ENCODE measurements at regions not wholly inside any gene's neighbourhood (a gene's known extent, or its start where the extent isn't known, plus 50 kb on each side); places are given as distances from the start of the nearest gene placed in this dataset.

GRCh38 chr18:45384962-45385315 lies 230.3 kb upstream of the SLC14A2 start:
- no peak for DNase-seq

- no peak for DNase-seq
Observed at GRCh38 chr18:45386041-45386655, 229.1 kb upstream of the SLC14A2 start.

DNA sequence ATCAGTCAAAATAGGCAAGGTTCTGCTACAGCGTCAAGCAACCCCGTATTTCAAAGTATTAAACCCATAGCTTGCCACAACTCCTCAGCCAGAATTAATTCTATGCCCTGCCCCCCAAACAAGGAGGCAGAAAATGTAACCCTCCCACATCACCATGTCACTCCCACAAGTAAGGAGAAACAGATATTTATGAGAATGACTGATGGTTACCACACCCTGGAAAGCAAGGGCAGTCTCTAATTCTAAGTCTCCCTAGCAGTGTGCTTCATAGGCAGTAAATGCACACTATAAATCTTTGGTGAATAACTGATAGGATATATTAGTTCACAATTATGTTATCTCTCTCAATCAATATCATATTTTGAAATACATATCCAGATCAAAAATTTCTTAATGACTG lies 228.0 kb upstream of the SLC14A2 start:
- no peak for DNase-seq

DNA sequence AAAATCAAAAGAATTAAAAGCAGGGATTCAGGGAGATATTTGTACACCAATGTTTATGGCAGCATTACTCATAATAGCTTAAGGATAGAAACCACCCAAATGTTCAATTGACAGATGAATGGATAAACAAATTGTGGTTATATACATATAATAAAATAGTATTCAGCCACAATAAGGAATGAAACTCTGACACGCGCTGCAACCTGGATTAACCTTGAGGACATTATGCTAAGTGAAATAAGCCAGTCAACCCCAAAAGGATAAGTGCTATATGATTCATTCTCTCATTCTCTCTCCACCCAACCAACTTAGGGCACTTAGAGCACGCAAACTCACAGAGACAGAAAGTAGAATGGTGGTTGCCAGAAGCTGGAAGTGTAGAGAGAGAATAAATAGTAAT lies 216.8 kb upstream of the SLC14A2 start:
- no peak for DNase-seq

- no peak for DNase-seq
Observed at GRCh38 chr18:45399146-45399545, 216.1 kb upstream of the SLC14A2 start.

- DNase-seq, result no peak
Observed at GRCh38 chr18:45399643-45400042, 215.6 kb upstream of the SLC14A2 start.

GRCh38 chr18:45402485-45403056 lies 212.7 kb upstream of the SLC14A2 start:
- DNase-seq, result no peak

DNA sequence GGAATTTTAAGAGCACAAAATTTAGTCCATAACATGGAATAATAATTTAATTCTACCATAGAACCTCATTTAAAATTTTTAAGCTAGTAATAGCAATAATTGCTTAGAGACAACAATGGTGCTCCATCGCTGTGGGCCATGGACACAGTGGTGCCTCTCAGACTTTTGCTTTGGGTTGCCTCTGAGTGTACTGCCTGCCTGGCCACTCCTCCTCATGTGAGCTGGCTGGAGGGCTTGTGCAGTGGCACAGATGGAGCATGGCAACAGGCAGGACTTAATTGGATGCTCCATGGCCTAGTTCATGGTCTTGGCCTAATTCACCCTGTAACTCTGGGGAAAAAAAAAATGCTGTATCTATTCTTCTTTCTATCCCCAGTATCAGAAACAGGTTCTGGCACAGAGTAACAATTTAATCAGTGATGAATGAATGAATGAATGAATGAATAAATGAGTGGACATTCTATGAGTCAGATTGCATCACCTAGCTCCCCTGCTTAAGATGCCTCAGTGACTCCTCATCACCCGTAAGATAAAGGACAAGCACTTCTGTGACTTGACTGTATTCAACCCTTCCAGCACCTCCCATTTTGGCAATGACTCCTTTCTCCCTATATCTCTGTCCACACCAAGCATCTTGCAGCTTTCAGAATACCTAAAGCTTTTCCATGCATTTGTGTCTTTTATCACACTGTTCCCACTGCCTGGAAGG lies 211.8 kb upstream of the SLC14A2 start:
- DNase-seq, result no peak

GRCh38 chr18:45408218-45408617 lies 207.1 kb upstream of the SLC14A2 start:
- no peak for DNase-seq

GRCh38 chr18:45409971-45410370 lies 205.3 kb upstream of the SLC14A2 start:
- no peak for DNase-seq

GRCh38 chr18:45412577-45412976 lies 202.7 kb upstream of the SLC14A2 start:
- DNase-seq, result no peak

DNA sequence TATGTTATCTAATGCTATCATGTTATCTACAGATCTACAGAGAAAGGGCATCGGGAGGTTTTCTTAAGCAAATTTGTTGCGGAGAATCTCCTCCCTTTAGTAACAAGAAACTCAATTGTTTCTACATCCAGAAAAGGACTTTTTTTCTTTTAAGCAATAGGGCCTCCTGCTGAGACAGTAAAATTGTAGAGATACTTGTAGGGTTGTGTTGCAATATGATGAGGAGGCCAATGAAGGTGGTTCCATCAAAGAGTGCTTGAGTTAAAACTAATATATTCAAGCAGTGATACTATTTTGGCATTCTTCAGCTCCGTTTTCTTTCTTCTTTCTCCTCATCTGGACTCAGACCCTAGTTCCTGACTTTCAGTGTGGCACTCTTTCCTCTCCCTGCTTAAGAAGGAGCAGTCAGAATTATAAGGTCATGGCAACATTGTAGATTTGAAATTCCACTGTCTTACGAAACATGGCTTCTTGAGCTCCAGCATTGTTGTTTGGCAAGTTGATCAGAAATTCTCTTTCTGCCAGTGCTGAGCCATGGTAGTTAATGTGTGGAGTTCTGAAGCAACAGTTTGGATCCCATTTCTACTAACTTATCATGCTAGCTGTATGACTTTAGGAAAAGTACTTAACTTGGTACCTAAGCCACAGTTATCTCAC lies 202.0 kb upstream of the SLC14A2 start:
- DNase-seq, result no peak

GRCh38 chr18:45415614-45416013 lies 199.7 kb upstream of the SLC14A2 start:
- no peak for DNase-seq

DNA sequence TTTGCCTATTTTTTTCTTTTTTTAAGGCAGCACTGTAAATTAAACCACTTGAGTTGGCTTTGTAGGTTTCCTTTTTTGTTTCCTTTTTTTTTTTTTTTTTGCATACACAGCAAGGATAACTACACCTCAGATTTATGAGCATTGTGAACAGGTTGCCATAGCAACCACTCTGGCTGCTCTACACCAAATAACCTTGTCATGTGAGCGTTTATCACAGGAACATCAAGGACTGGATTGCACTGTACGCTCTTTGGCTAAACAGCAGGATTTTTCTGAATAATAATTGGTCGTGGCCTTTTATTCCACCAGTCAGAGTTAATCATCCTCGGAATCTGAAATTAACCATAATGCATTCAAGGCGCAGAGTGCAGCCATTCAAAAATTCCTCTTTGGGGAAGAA lies 199.1 kb upstream of the SLC14A2 start:
- DNase-seq, result no peak

DNA sequence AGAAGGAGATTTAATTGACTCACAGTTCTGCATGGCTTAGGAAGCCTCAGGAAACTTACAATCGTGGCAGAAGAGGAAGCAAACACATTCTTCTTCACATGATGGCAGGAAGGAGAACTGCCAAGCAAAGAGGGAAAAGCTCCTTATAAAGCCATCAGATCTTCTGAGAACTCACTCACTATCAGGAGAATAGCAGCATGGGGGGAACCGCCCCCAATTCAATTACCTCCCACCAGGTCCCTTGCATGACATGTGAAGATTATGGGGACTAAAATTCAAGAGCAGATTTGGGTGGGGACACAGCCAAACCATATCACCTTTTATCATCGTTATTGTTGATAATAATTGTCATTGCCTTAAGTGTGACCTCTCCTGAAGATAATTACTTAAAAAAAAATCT lies 197.9 kb upstream of the SLC14A2 start:
- no peak for DNase-seq

DNA sequence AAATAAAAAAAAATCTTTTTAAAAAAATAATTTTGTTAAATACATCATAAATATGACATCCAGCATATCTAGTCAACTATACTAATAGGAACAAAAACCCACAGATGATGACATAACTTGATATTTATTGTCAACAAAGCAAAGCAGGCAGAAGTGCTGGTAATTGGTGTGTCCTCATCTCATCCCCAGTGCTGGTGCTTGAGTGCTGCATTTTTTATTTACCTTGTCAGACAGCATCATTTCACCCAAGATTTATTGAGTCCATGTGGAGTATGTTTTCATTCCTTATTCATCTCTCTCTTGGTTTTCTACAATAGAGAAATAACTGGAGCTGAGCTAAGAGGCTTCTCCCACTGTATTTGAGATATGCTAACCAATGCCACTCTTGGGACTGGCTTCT lies 191.6 kb upstream of the SLC14A2 start:
- no peak for DNase-seq

GRCh38 chr18:45430041-45430440 lies 185.2 kb upstream of the SLC14A2 start:
- DNase-seq, result no peak

DNA sequence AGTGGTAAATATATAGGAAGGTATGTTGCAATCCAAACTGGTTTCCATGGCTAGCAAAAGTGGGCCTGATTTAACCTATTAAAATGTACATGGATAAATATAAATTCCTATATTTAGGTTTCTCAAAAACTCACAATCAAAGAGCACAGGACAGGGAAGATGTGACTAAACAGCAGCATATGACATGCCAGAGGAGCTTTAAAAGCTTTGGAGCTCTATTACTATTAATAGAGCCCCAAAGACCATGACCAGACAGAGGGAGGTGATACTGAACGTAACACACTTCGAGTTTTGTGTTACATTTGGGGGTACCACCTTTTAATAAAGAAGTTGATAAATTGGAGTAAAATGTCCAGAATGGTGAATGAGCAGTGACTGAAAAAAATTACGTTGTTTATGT lies 179.5 kb upstream of the SLC14A2 start:
- no peak for DNase-seq

- DNase-seq, result no peak
Observed at GRCh38 chr18:45437366-45437765, 177.9 kb upstream of the SLC14A2 start.

GRCh38 chr18:45439851-45440645 lies 175.2 kb upstream of the SLC14A2 start:
- no peak for DNase-seq

DNA sequence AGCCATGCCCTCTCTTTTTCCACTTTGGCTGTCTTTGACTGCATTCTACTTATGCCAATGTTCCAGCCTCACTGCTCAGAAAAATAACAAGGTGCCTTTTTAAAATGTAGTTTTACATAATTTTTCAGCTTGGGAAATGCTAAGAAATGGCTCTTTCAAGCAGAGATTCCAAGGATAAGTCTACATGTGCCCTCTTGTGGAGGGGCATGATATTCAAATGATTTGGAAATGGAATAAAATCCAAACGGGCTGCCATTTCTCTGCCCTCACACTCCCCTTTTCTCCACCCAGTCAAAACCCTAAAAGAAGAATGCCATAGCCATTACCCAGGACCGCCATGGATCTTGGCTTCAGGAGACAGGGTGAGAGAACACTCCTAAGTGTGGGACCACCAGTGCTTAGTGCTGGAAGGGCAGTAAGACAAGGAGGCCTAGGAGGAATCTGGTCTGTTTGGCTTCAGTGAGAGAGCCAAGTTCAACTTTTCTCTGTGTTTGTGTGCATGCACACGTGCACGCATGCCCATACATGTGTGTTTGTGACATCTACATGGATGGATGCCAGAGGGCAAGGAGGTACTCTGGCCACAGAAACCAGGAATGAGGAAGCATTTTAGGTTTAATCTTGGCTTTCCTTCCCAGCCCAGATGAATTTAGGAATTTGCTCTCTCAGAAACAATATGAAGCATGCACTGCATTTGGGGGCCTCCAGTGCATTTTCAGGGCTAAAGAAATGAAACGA lies 174.0 kb upstream of the SLC14A2 start:
- DNase-seq, result no peak

DNA sequence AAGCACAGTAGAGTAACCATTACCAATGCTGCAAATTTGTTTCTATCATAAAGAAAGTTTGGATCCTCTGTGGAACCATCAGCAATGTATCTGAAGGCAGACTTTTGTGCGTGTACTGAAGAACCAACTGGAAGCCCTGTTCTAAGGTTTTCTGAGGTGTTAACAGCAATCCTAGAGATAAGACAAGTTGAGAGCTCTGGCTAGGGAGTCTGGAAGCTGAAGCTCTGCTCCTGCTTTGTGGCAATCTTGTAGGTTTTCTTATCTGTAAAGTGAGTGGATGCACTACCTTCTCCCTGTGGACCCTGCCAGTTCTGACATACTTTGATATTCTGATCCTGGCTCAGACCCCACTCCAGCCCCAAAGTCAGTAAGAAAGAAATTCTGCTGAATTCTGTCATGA lies 171.2 kb upstream of the SLC14A2 start:
- DNase-seq, result no peak
